Fibroblast of villous mesenchyme (primary cell): ENCODE measurements at regions not wholly inside any gene's neighbourhood (a gene's known extent, or its start where the extent isn't known, plus 50 kb on each side); places are given as distances from the start of the nearest gene placed in this dataset.

Experiments
- DNase-seq: peaks from one replicate; pipeline ENCODE4 v3.0.0-alpha.2; 2010; ENCODE audit warnings: low read depth
- H3K4me3 ChIP-seq: 2 replicates; pipeline ENCODE4 v1.5.1; 2011; ENCODE audit warnings: low read depth, mild to moderate bottlenecking, low read length
- CTCF ChIP-seq: IDR thresholded peaks from 2 replicates; pipeline ENCODE4 v1.5.1; 2012; ENCODE audit warnings: low read depth, mild to moderate bottlenecking, low read length; ENCODE audit not compliant: insufficient read depth

GRCh38 chr4:1562771-1563170 lies 121.3 kb downstream of the FAM53A start:
- no peak for DNase-seq
- H3K4me3 ChIP-seq, result no peak overlapping the region
- no peak for TF ChIP-seq CTCF

GRCh38 chr4:1562371-1562770 lies 121.7 kb downstream of the FAM53A start:
- DNase-seq, result no peak
- TF ChIP-seq CTCF, result no peak
- H3K4me3 ChIP-seq, result no peak overlapping the region

GRCh38 chr4:1561286-1561990 lies 122.7 kb downstream of the FAM53A start:
- DNase-seq, result no peak
- H3K4me3 ChIP-seq, result no peak overlapping the region
- TF ChIP-seq CTCF, result no peak

- no peak for DNase-seq
- H3K4me3 ChIP-seq, result no peak overlapping the region
- TF ChIP-seq CTCF, result no peak
These were observed 124.0 kb downstream of the FAM53A start for GRCh38 chr4:1559896-1560650.

- no peak overlapping the region for H3K4me3 ChIP-seq
- DNase-seq, result no peak
- TF ChIP-seq CTCF, result no peak
These were observed 125.9 kb downstream of the FAM53A start for GRCh38 chr4:1558205-1558604.

- H3K4me3 ChIP-seq, result no peak overlapping the region
- no peak for DNase-seq
- TF ChIP-seq CTCF, result no peak
These were observed 126.9 kb downstream of the FAM53A start for GRCh38 chr4:1557221-1557597.
